GM19395 (cell line): ENCODE measurements at regions not wholly inside any gene's neighbourhood (a gene's known extent, or its start where the extent isn't known, plus 50 kb on each side); places are given as distances from the start of the nearest gene placed in this dataset.

Experiments used
- ATAC-seq: cut with Tn5 transposase; IDR thresholded peaks from one replicate; pipeline ENCODE4 v1.9.1; 2021; ENCODE audit warnings: mild to moderate bottlenecking, moderate library complexity; ENCODE audit not compliant: unreplicated experiment

DNA sequence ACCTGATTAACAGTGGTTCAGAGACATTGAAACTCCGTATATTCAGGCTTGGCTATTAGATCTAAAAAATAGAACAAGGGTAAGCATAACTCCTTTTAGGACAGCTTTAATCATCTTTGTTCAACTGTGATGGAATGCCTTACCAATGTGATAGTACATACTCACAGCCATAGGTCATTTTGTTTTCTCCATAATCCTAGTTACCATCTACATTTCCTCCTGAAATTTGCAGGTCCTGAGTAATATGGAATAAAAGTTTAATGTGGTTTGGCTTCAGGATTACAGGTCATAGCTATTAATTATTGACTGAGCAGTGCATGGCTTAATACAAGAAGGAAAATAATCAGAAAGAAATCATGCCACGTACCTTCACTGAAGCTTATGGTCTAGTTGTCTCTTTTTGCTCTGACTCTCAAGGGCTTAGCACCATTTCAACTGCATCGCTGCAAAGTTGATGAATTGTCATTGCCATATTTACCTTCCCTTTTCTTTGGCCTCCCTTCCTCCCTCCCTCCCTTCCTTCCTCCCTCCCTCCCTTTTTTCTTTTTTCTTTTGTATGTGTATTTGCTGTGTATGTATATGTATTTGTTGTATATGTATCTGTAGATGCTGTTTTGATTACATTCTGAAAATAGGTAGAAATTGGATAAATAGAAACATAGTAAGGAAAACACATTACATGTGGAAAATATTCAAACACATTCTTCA, 250.9 kb upstream of the ZNF608 start:
- no peak for ATAC-seq

DNA sequence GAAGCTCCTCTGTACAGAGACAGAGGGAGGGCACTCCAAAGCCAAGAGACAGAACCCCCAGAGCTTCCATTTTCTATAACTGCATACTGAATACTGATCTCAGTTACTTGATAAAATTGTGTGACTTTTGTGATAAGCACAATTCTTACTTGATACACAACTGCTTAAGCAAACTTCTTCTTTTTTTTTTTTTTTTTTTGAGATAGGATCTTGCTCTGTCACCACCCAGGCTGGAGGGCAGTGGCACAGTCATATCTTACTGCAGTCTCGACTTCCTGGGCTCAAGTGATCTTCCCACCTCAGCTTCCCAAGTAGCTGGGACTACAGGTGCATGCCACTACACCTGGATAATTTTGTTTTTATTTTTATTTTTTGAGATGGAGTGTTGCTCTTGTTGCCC, 252.1 kb upstream of the ZNF608 start:
- ATAC-seq: no peak

DNA sequence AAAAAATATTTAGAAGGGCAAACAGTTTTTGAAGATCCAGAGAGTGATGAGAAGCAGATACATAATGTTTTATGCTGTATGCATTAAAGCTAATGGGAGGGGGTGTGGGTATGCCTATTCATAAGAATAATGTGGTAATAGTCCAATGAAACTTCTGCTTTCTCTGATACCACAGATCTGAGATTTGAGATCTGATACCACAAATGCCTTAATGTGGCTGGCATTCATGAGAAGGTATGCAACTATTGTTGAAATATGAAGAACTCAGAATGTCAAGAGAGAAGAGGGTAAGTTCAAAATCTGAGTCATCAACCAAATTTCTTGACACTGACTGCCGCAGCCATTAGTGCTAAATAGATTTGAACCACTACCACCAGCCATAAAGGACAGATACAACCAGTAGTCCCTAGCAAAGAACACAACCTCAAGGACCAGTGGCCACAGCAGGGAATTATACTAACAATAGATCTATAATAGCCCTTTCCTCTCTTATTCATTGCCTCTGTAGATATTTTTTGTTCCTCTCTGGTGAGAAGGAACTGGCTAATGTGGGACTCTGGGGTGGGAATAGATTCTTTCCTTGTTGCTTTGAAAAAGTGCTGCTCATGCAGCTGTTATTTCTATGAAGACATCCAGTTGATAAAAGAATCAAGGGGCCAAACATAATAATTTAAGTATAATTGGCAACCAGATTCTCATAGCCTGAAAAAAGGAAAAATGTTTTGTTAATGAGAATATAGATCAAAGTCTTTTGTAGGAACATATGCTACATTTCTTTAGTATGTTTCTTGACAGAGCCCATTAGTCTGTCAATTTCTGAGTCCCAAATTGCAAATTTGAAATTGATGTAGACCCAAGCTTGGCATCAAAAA, 256.5 kb upstream of the ZNF608 start:
- no peak for ATAC-seq

DNA sequence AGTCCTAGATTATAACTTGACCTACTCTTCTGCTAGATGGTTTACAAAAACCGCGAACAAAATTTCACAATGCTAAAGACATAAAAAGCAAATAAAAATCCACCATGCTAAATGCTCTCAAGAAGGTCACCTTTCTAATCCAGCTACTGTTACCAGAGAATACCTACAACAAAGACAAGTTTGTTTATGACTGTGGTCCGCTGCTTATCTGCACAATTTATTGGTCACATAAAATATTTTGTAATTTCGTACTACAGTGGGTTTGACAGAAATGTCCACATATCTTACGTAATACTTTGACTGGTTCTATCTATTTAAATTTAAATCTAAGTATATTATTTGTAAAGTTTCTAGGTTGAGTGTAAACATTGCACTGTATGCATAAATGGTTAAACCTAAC, 257.6 kb upstream of the ZNF608 start:
- no peak for ATAC-seq

DNA sequence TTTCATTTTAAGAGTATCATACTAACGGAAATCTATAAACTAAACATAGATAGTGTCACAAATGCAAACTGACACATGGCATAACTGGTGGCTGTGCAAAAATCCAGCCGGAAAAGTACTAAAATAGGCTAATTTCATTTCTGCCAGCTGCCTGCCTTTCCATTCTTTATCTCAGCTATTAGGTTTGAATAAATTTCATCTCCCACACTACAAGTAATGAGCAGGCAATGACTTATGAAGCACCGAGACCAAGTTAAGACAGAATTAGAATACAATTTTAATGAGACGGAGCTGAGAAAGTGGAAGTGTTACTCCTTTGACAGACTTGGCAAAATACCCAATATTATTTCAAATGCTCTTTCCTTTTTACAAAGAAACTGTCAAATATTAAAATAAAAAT, 258.8 kb upstream of the ZNF608 start:
- peak; percentile 71 for ATAC-seq

DNA sequence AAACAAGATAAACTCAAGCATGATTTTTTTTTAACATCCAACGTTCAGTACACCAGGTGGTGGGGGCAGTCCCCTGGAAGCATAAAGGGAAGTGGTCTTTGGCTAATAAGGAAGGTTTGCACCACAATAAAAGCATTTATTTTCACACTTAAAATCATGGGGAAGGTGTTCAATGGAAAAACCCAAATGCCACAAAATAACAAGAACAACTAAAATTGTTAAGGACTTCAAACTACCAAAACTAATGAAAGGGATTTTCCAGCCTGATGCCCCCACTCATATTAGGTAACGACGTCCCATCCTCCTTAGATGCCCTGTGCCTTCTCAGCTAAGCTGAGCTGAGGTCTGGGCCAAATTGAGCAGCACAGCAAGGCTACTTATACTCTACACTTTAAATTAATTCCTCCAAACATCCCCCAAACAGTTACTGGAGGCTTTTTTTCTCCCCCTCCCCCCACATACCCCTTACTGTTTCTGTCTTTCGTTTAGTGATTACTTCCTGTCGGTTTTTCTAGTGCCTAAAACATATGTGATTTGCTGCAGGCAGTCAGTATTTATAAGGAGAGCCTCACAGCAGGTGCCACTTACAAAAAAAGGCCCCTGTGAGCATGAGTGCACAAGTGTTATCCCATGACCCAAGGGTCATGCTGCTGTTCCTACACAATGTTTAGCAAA, 259.7 kb upstream of the ZNF608 start:
- peak; percentile 73 for ATAC-seq

DNA sequence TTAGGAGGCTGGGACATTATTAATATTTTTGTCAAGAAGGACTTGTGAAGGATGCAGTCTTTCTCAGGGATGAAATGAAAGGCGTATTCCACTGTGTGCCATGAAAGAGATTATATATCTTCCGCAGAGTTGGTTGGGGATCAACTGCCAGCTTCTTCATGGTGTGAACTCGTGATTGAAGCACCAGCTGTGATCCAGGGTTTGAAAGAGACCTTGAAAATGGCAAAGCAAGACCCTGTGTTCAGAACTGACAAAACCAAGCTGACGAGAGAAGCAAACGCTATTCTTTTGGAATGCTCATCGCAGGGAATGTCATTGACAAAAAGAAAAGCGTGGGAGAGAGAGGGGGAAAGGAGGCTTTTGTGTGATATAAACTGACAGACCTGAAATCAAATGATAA, 263.9 kb upstream of the ZNF608 start:
- no peak for ATAC-seq

DNA sequence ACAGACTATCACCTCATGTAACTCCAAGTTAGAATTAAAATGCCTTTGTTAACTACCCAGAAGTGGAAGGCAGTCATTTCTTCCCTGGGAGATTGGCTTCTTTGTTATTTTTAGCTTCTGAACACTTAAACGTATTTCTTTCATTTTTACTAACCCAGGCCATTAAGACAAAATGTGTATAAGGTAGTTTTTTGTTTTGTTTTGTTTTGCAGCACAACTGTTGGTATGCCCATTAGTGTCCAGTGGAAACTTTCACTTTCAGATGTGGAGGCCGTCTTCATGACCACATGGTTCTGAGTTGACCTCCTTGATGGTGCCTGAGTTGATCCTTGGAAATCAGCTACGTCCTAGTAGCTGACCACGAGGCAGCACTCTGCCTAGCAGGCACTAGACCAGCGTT, 264.6 kb upstream of the ZNF608 start:
- ATAC-seq: peak; percentile 54

DNA sequence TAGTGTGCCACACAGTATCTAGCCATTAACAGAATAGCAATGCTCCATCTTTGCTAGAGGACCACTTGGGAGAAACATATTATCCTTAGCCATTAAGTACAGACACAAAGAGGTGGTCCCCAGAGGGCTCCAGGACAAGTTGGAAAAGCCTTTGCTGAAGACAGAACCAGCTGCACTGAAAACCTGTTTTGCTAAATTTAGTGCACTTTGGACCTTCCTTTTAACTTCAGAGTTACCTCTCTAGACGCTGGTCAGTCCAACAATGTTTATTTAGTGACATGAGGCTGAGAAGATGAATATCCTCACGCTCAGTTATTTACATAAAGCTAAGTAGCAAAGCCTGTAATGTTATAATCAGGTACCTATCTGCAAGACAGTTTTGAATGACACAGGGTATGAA, 265.0 kb upstream of the ZNF608 start:
- ATAC-seq: peak; percentile 20

DNA sequence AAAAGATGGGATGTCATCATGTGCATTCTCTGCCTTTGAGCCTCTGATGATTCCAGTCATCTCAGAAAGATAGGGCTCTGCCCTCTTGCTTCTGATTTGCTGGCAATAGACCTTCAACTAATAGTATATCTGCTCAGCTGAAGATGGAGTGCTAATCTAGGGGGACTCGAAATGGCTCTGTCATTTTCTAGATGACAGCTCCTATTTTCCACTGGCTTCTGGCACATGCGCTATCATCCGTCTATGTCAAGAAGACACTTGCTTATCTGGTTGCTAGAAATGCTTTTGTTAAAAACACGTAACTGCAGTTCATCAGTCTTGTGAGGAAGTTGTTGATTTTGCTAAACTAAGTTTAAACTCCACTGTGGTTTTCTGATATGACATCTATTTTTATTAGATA, 265.5 kb upstream of the ZNF608 start:
- peak; percentile 19 for ATAC-seq

DNA sequence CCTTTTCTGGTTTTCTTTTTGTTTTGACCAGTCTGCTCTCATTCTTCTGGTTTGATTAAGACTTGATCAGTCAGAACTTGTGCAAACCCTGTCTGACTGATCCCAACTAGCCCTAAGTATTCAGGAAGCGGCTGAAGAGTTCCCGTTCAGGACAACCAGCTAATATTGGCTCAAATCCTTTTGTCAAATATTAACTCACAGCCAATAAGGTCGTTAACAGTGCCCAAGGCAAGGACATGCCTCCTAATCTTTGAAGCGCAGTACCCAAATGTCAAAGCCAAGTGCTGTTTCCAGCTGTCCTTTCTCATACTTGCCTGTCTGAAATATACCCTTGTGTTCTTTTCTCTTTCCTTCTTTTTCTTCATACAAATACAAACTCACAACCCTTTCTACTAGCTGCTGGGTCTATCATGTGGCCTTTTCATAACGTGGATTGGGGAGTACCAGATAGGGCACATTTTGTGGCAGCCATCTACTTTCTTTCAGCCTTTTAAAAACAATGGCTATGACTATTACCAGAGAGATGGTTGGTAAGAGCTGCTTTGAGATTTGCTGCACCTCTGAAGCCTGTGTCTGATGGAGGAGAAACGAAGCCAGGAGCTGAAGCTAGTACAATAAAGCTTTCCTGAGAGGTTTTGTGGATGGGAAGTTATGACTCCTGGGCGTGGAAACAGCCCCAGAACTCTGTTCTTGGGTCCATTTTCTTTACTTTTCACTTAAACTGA, 266.4 kb upstream of the ZNF608 start:
- no peak for ATAC-seq

DNA sequence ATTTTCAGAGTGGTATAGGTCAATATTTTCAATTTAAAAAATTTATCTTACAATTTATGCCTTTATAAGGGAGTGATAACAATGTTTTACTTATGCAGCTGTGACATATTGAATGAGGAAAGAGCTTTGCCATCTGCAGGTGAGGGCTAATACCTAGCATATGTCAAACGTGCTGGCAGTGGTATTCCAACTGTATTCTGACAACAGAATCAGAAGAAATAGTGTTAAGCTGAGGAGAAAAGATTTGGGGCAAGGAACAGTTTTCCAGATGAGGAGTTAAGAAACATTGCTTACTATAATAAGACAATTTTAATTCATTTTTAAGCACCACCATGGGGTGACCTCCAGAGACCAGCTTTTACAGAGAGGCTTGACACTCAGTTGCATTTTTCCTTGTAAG, 267.8 kb upstream of the ZNF608 start:
- no peak for ATAC-seq

DNA sequence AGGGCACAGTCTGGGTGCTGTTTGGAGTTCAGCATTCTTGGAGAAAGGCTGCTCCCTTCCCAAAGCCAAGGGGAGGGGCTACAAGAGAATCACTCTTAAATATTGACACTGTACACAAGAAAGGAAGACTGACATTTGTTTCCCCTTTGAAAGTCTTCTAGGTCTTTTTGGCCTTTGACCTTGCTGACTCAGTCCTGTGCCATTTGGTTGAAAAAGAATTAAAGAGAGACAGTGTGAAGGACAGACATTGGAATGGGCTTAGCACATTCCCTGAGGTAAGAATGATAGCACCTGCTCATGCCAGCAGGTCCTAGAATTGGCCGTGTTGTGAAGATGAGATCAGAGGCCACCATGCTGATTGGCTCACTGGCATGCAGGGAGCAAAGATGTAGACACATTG, 271.4 kb upstream of the ZNF608 start:
- no peak for ATAC-seq

DNA sequence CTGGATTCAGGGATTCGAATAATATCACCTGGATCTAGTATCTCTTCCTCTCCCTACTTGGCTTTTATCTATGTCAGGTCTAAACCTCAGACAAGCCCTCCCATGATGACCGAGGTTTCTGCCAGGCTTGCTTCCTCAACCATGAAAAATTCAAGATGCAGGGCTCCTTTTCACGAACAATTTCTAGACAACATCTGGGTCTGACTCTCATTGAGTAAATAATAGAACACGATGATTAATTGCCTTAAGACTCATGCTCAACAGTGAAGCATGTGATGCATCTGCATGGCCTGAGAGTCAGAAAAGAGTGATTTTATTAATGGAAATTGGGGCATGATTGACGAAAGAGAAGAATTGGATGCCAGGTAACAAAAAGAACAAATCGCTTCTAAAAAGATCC, 277.2 kb upstream of the ZNF608 start:
- no peak for ATAC-seq

DNA sequence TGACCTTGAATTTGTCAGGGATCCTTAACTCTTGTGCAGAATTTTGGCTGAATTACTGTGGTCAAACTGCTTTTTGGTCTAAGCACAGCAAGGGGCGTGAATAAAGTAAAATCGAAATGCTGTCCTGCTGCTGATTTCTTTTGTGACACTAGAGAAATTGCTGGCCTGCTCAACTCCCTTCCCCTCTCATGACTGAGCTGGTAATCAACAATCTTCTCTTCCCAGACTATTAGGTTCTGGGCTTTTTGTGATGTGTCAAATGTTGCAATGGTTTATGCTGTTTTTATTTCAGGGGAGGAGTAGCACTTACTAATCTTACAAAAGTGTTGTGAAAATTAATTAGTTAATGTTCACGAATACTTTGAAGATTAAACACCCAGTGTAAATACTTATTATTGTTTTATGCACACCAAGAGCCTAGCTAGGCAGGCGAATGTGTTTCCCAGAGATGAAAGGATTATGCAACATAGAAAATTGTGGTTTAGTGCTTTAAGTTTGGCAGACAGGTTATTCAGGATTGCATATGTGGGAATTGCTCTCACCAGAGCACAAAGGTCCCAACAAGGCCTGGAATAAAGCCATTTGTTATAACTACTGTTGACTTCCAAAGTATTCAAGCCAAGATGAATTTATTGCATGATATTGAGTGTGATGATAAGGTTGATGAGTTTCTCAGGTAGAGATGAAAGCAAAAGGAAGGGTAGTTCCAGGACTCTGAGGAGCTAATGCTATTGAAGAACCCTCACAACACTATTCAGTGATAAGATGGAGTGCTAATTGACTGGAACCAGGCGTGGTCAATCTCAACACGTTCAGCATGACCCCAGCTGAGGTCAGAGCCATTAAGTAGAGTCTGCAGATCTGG, 280.7 kb upstream of the ZNF608 start:
- ATAC-seq: no peak

DNA sequence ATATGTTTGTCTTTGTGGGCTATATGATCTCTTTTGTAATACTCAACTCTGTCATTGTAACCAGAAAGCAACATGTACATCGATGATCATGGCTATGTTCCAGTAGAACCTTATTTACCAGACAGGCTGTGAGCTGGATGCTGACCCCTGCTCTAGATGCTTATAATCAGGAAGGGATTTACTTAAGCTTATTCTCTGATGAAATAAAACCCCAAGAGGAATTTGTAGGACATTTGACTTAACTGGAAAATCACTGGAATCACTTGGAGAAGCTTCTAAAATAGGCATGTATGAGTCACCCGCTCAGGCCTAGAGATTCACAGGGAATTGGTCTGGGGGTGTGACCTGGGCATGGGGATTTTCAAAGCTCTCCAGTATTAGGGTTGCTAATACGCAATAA, 285.8 kb upstream of the ZNF608 start:
- ATAC-seq: no peak

DNA sequence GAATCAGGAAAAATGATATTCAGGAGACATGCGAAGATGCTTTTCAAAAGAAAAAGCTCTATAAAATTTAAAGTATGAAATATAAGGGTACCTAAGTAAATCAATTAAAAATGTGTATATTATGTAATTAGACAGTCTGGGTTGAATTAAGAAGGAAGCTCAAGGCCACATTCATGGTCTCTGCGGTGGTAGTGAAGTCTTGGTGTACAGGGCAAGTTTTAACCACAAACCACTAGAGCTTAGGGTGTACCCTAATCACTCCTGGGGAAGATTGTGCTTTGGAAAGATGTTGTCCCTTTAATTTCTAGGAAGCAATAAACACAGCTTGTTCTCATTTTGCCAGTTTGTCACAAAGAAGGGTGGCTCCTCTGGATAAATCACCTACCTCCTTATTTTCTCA, 287.2 kb upstream of the ZNF608 start:
- ATAC-seq: no peak

DNA sequence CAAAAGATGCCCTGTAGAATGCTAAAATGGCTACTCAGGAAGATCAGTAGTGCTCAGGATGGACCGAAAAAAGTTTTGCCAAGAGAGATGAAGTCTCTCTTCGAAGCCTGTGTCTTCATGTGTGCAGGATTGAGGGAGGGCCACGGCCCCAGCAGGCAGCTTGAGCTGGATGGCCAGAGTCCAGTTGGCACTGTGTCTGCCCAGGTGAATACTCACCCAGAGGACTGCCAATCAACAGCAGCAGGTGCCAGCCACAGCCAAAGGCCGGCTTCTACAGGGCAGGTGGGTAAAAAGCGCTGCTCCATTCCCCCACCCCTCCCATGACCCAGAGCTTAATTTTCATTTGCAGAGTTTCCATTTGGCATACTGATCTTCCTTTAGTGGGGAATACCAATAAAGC, 287.9 kb upstream of the ZNF608 start:
- ATAC-seq: no peak

DNA sequence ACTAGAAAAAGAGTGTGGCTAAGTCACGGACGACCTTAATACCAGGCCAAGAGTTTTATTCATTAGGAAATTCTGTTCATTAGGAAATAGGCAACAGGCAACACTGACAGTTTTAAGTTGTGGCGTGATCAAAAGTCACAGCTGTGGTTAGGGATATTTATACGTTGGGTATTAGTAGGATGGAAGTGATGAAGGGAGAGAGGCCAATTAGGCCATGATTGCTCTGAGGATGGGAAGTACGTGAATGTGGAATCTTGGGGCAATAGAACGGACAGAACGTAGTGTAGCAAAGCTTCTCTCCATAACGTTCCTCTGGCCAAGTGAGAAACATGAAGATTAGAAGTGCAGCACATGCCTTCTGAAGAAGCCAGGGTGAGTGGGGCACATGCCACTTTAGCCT, 290.1 kb upstream of the ZNF608 start:
- ATAC-seq: no peak

DNA sequence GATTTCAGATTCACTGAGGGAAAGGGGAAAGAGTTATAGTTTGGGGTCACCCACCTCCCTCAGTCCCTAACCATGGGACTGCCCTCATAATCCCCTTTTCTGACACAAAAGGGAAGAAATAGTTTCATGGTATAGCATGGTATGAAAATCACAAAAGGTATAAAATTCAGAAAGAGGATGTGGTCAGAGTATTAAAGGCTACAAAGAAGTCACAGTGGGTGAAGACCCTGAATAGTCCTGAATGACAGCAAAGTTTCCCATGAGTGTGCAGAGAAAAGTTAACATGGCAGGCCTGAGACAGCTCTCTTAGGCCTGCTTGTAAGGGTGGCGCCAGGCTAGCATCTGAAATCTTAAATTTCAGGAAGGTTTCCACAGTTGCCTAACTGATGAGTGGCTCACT, 290.6 kb upstream of the ZNF608 start:
- no peak for ATAC-seq
